ENCODE measurements at regions not wholly inside any gene's neighbourhood (a gene's known extent, or its start where the extent isn't known, plus 50 kb on each side); places are given as distances from the start of the nearest gene placed in this dataset.

GRCh38 chr15:87623832-87624231 is 632.7 kb downstream of the NTRK3 start:
- POLR2A ChIA-PET = no interaction called here
- Histone ChIP-seq H3K9me3 (ENCODE audit: control insufficient read depth in 1 of 2, insufficient read depth in 1 of 2, low read depth in 1 of 2, low read length in 2 of 2) (peaks cover 6 to 16% of the 10 kb centered on the region in 2 experiments; a peak in 2 of 4 replicates), H2AFZ (ENCODE audit: low read depth, low read length, poor library complexity, severe bottlenecking) (no peak overlapping the region), H3K9me2 (ENCODE audit: insufficient read depth) (no peaks in the 10 kb centered on the region), H3K79me2 (ENCODE audit: insufficient read depth, low read length) (no peaks in the 10 kb centered on the region), H3K4me2 (ENCODE audit: low read length) (no peak overlapping the region), H3K4me3 (replicated peaks in 1 of 2; ENCODE audit: low read depth in 1 of 2, low read length in 2 of 2) (no peak overlapping the region), H3K27ac (ENCODE audit: low read depth, low read length) (no peak overlapping the region), H3K36me3 (ENCODE audit: control insufficient read depth in 1 of 2, insufficient read depth in 2 of 2, low read length in 2 of 2) (no peaks in the 10 kb centered on the region), H3K9ac (ENCODE audit: low read length) (no peak overlapping the region), H4K20me1 (ENCODE audit: insufficient read depth) (no peaks in the 10 kb centered on the region), H3K4me1 (ENCODE audit: control insufficient read depth in 1 of 2, insufficient read depth in 2 of 2, low read length in 2 of 2) (no peaks in the 10 kb centered on the region), H3K27me3 (ENCODE audit: insufficient read depth, low read length) (no peaks in the 10 kb centered on the region)
- no peak for DNase-seq (ENCODE audit: low read depth, low spot score)
- CTCF ChIA-PET = no interaction called here
- ATAC-seq = no peak
- intact Hi-C loops (cut with micrococcal nuclease) = no loop called here
- RAD21 ChIA-PET (ENCODE audit: low non-redundant PET in 1 of 2, low total read pairs in 2 of 2, uncharacterized antibody in 2 of 2, unreplicated experiment in 2 of 2) = no interaction called here
- TF ChIP-seq REST (IDR thresholded peaks at IDR 0.05; ENCODE audit: low read depth) (no peak), EZH2phosphoT487 (IDR thresholded peaks at IDR 0.05; ENCODE audit: borderline replicate concordance) (no peak), JUND (IDR thresholded peaks at IDR 0.05) (no peak), POLR2AphosphoS5 (IDR thresholded peaks at IDR 0.05; ENCODE audit: low read depth, low read length) (no peak), ZFX (IDR thresholded peaks at IDR 0.05) (no peak), CBX3 (IDR thresholded peaks at IDR 0.05; ENCODE audit: low read depth) (no peak), SP1 (IDR thresholded peaks at IDR 0.05; ENCODE audit: low read depth) (no peak), SRF (IDR thresholded peaks at IDR 0.05; ENCODE audit: low read depth) (no peak), POLR2A (IDR thresholded peaks at IDR 0.05; ENCODE audit: borderline replicate concordance, extremely low read depth, insufficient read depth, insufficient read length) (no peak), SIN3A (IDR thresholded peaks at IDR 0.05; ENCODE audit: low read depth) (no peak)
- TF ChIP-seq, protein P1, sequence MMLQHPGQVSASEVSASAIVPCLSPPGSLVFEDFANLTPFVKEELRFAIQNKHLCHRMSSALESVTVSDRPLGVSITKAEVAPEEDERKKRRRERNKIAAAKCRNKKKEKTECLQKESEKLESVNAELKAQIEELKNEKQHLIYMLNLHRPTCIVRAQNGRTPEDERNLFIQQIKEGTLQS (IDR thresholded peaks at IDR 0.05) = no peak
- BruUV-seq (replicated peaks) = no TSS peak
